GM12865 (cell line): ENCODE measurements at regions not wholly inside any gene's neighbourhood (a gene's known extent, or its start where the extent isn't known, plus 50 kb on each side); places are given as distances from the start of the nearest gene placed in this dataset.

Experiments used
- DNase-seq: peaks from one replicate; pipeline ENCODE4 v3.0.0; 2010; ENCODE audit warnings: low read depth
- H3K4me3 ChIP-seq: 2 replicates; pipeline ENCODE4 v1.5.1; 2011; ENCODE audit warnings: mild to moderate bottlenecking, low read depth, low read length, control low read depth
- TF ChIP-seq, protein P1 (sequence below): IDR thresholded peaks from 2 replicates; pipeline ENCODE4 v1.5.1; 2011; ENCODE audit warnings: low read length, control low read depth, low read depth, inconsistent platforms; ENCODE audit not compliant: insufficient read depth; ENCODE audit errors: missing control alignments

DNA sequence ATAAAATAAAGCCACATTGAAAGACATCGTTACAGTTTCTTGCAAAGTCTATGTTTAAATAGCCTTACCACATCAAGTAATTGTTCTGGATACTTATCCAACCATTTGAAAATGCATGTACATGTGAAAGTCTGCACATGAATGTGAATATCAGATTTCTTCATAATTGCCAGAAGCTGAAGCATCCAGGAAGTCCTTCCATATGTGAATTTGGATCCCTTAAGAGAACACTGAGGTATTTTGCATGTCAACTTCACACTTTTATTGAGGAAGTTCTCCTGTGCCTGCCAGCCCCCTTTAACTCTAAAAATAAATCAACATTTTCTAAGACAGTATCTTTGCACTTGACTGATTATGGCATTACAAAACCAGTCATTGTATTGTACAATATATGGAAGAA lies 1103.5 kb upstream of the ADGRL3 start:
- H3K4me3 ChIP-seq: no peak overlapping the region
- TF ChIP-seq, protein P1, sequence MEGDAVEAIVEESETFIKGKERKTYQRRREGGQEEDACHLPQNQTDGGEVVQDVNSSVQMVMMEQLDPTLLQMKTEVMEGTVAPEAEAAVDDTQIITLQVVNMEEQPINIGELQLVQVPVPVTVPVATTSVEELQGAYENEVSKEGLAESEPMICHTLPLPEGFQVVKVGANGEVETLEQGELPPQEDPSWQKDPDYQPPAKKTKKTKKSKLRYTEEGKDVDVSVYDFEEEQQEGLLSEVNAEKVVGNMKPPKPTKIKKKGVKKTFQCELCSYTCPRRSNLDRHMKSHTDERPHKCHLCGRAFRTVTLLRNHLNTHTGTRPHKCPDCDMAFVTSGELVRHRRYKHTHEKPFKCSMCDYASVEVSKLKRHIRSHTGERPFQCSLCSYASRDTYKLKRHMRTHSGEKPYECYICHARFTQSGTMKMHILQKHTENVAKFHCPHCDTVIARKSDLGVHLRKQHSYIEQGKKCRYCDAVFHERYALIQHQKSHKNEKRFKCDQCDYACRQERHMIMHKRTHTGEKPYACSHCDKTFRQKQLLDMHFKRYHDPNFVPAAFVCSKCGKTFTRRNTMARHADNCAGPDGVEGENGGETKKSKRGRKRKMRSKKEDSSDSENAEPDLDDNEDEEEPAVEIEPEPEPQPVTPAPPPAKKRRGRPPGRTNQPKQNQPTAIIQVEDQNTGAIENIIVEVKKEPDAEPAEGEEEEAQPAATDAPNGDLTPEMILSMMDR: no peak
- no peak for DNase-seq

DNA sequence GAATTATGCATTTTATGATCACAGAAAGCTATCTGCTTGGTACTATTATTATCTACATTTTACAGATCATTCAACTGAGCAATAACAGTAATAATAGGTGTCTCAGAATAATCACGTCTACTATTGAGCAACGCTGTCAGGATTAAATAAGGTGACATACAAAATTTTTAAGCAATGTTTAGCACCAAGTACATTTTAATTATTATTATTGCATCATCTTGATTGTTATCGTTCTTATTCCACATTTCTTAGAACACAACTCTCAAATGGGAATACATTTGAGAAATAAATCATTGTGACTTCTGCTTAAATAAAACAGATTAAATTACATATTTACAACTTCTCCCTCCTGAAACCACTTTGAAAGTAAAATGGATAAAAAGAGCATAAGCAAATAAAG lies 1083.5 kb upstream of the ADGRL3 start:
- no peak overlapping the region for H3K4me3 ChIP-seq
- DNase-seq: no peak
- TF ChIP-seq, protein P1: no peak

DNA sequence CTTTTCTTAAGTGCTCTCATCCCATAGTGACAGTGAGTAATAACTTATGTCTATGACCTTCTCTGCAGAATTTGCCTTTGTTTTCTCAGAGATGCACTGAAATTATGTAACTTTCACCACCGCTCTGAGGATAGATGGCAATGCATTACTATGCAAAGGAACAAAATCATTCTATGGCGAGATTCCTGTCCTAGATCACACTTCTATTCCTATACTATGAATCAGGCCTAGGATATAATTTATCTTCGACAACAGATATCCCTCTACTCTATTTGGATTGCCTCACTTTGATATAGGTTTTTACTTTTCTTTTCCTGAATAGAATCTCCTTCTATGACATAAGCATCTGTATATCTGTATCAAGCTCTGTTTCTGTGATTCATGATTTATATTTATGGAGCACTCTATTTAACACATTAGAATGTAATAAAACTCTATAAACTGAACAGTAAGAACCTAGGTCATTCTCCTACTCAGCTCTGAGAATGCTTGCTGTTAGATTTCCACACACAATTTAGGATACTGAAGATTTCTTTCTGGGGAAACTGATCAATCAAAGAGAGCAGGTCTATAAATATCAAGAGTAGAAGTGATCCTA lies 1082.3 kb upstream of the ADGRL3 start:
- DNase-seq: no peak
- H3K4me3 ChIP-seq: no peak overlapping the region
- TF ChIP-seq, protein P1: no peak

- DNase-seq: no peak
- no peak overlapping the region for H3K4me3 ChIP-seq
- TF ChIP-seq, protein P1: no peak
Observed at GRCh38 chr4:60122820-60123219, 1077.3 kb upstream of the ADGRL3 start.

GRCh38 chr4:60128888-60129287 lies 1071.2 kb upstream of the ADGRL3 start:
- DNase-seq: no peak
- TF ChIP-seq, protein P1: no peak
- H3K4me3 ChIP-seq: no peak overlapping the region

- DNase-seq: no peak
- TF ChIP-seq, protein P1: no peak
- no peak overlapping the region for H3K4me3 ChIP-seq
Observed at GRCh38 chr4:60129740-60130139, 1070.4 kb upstream of the ADGRL3 start.

DNA sequence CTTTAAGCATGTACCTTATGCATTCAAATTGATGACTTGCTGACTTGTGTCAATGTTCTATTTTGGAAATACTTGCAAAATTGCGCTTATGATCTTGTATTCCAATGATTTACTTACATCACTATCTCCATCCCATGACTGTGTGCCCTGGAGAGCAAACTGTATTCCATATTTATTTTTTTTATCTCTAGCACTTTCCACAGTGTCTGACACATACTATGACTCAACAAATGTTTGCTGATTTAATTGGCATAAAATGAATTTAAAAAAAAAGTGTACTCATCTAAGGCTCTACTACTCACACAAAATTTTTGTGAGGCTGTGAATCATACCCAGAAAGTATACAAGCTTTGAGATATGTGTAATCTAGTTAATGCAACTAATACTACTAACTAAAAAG lies 1066.8 kb upstream of the ADGRL3 start:
- TF ChIP-seq, protein P1: no peak
- DNase-seq: no peak
- H3K4me3 ChIP-seq: no peak overlapping the region
